ENCODE measurements at regions not wholly inside any gene's neighbourhood (a gene's known extent, or its start where the extent isn't known, plus 50 kb on each side); places are given as distances from the start of the nearest gene placed in this dataset.

DNA sequence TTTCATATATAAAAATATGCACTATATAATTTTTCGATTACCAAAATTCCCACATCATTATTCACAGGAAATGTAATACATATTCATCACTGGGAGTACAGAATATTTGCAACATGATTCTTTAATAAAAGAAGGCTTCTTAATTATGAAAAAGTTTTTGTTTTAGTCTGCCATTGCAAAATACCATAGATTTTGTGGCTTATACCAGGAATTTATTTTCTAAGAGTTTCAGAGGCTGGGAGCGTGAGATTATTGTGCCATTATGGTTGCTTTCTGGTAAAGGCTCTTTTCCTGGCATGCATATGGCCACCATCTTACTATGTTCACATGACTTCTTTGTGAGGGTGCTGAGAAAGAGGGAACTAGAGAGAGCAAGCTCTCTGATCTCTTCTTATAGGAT lies 306.9 kb upstream of the ADGRB3 start:
- H3K4me1 Mint-ChIP-seq (ENCODE audit: low read depth), result no peaks in the 10 kb centered on the region
- peaks cover 0 to 7% of the 10 kb centered on the region in 2 experiments for H3K9me3 ChIP-seq (ENCODE audit: control insufficient read depth in 1 of 2, insufficient read depth in 1 of 2, low read length in 2 of 2)
- no peaks in the 10 kb centered on the region for H3K4me1 ChIP-seq (ENCODE audit: insufficient read depth, low read length)
- H3K27me3 ChIP-seq (ENCODE audit: control insufficient read depth in 1 of 2, insufficient read depth in 2 of 2, low read length in 2 of 2), result no peaks in the 10 kb centered on the region
- TF ChIP-seq, protein P1, sequence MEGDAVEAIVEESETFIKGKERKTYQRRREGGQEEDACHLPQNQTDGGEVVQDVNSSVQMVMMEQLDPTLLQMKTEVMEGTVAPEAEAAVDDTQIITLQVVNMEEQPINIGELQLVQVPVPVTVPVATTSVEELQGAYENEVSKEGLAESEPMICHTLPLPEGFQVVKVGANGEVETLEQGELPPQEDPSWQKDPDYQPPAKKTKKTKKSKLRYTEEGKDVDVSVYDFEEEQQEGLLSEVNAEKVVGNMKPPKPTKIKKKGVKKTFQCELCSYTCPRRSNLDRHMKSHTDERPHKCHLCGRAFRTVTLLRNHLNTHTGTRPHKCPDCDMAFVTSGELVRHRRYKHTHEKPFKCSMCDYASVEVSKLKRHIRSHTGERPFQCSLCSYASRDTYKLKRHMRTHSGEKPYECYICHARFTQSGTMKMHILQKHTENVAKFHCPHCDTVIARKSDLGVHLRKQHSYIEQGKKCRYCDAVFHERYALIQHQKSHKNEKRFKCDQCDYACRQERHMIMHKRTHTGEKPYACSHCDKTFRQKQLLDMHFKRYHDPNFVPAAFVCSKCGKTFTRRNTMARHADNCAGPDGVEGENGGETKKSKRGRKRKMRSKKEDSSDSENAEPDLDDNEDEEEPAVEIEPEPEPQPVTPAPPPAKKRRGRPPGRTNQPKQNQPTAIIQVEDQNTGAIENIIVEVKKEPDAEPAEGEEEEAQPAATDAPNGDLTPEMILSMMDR (IDR thresholded peaks at IDR 0.05), result no peak
- no peaks in the 10 kb centered on the region for H3K36me3 ChIP-seq (ENCODE audit: insufficient read depth, low read length)
- intact Hi-C loops (cut with DNase I, micrococcal nuclease), result no loop called here
- no peak overlapping the region for H3K4me3 Mint-ChIP-seq
- no peaks in the 10 kb centered on the region for H3K27me3 Mint-ChIP-seq
- H3K9me3 Mint-ChIP-seq, result peaks cover 6% of the 10 kb centered on the region
- DNase-seq (no peak), ATAC-seq (ENCODE audit: poor library complexity) (no peak)
- H3K27ac ChIP-seq (ENCODE audit: low read depth in 1 of 2, low read length in 2 of 2), result no peak overlapping the region
- ChIA-PET CTCF (no interaction called here), POLR2A (no interaction called here)
- H3K4me3 ChIP-seq (ENCODE audit: low read length), result no peak overlapping the region
- no peaks in the 10 kb centered on the region for H3K36me3 Mint-ChIP-seq (ENCODE audit: low read depth)
- H3K27ac Mint-ChIP-seq, result no peak overlapping the region

DNA sequence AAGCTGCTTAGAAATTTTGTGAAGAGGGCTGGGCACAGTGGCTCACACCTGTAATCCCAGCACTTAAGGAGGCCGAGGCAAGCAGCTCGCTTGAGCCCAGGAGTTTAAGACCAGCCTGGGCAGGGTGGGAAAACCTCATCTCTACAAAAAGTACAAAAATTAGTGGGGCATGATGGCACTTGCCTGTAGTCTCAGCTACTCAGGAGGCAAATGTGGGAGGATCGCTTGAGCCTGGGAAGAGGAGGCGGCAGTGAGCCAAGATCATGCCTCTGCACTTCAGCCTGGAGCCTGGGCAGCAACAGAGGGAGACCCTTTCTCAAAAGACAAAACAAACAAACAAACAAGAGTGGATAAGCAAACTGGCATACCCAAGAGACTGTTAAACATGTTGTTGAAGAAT lies 308.3 kb upstream of the ADGRB3 start:
- Histone ChIP-seq H3K9me3 (ENCODE audit: control insufficient read depth in 1 of 2, insufficient read depth in 1 of 2, low read length in 2 of 2) (peaks cover 0 to 7% of the 10 kb centered on the region in 2 experiments), H3K4me1 (ENCODE audit: insufficient read depth, low read length) (no peaks in the 10 kb centered on the region), H3K27me3 (ENCODE audit: control insufficient read depth in 1 of 2, insufficient read depth in 2 of 2, low read length in 2 of 2) (no peaks in the 10 kb centered on the region), H3K27ac (ENCODE audit: low read depth in 1 of 2, low read length in 2 of 2) (no peak overlapping the region), H3K36me3 (ENCODE audit: insufficient read depth, low read length) (no peaks in the 10 kb centered on the region), H3K4me3 (ENCODE audit: low read length) (no peak overlapping the region)
- no peaks in the 10 kb centered on the region for H3K27me3 Mint-ChIP-seq
- no peak for DNase-seq
- POLR2A ChIA-PET, result no interaction called here
- H3K9me3 Mint-ChIP-seq, result peaks cover 12% of the 10 kb centered on the region
- no peak overlapping the region for H3K4me3 Mint-ChIP-seq
- no peak for ATAC-seq (ENCODE audit: poor library complexity)
- H3K27ac Mint-ChIP-seq, result no peak overlapping the region
- intact Hi-C loops (cut with DNase I, micrococcal nuclease), result no loop called here
- CTCF ChIA-PET, result no interaction called here
- TF ChIP-seq, protein P1 (IDR thresholded peaks at IDR 0.05), result no peak
- no peaks in the 10 kb centered on the region for H3K36me3 Mint-ChIP-seq (ENCODE audit: low read depth)
- no peaks in the 10 kb centered on the region for H3K4me1 Mint-ChIP-seq (ENCODE audit: low read depth)

DNA sequence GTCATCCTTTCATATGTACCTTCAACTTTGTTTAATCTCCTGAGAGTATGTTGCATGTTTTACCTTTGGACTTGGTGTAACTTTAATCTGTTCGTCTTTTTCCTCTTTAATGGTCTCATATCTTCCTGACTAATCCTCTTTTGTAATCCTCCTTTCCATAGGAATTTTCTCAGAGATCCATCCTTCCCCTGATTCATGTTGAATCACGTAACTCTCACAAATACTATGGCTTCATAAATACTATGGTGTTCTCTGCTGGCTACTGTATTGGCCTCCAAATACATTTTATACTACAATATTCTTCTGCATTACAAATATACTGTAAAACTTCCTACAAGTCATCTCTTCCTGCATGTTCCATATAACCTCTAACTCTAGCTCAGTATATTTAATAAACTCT lies 317.7 kb upstream of the ADGRB3 start:
- POLR2A ChIA-PET, result no interaction called here
- no peaks in the 10 kb centered on the region for H3K27me3 Mint-ChIP-seq
- intact Hi-C loops (cut with DNase I, micrococcal nuclease), result no loop called here
- no peak overlapping the region for H3K27ac ChIP-seq (ENCODE audit: low read depth in 1 of 2, low read length in 2 of 2)
- no peaks in the 10 kb centered on the region for H3K4me1 ChIP-seq (ENCODE audit: insufficient read depth, low read length)
- no peaks in the 10 kb centered on the region for H3K9me3 ChIP-seq (ENCODE audit: control insufficient read depth in 1 of 2, insufficient read depth in 1 of 2, low read length in 2 of 2)
- DNase-seq, result no peak
- no peaks in the 10 kb centered on the region for H3K27me3 ChIP-seq (ENCODE audit: control insufficient read depth in 1 of 2, insufficient read depth in 2 of 2, low read length in 2 of 2)
- no peak overlapping the region for H3K27ac Mint-ChIP-seq
- H3K4me3 Mint-ChIP-seq, result no peak overlapping the region
- no peak overlapping the region for H3K4me3 ChIP-seq (ENCODE audit: low read length)
- ATAC-seq (ENCODE audit: poor library complexity), result no peak
- CTCF ChIA-PET, result no interaction called here
- TF ChIP-seq, protein P1 (IDR thresholded peaks at IDR 0.05), result no peak
- no peaks in the 10 kb centered on the region for H3K36me3 ChIP-seq (ENCODE audit: insufficient read depth, low read length)
- no peaks in the 10 kb centered on the region for H3K36me3 Mint-ChIP-seq (ENCODE audit: low read depth)
- peaks cover 7% of the 10 kb centered on the region for H3K9me3 Mint-ChIP-seq
- H3K4me1 Mint-ChIP-seq (ENCODE audit: low read depth), result no peaks in the 10 kb centered on the region
